ENCODE measurements at regions not wholly inside any gene's neighbourhood (a gene's known extent, or its start where the extent isn't known, plus 50 kb on each side); places are given as distances from the start of the nearest gene placed in this dataset.
"Not testable (repeated sequence)": the region's sequence is repeated elsewhere in the genome, so short reads cannot be mapped to it uniquely, and the experiment has no call there.

GRCh38 chr17:64729201-64729600 is 67.1 kb upstream of the SMURF2 start:
- H3K9me3 ChIP-seq, result no peaks in the 10 kb centered on the region
- TF ChIP-seq POLR2A (IDR thresholded peaks at IDR 0.05), result no peak
- no peak for TF ChIP-seq CTCF (IDR thresholded peaks at IDR 0.05)
- WGBS, 2 donors, result 91 to 94% methylated on average over 7 of the region's 7 CpGs
- no peaks in the 10 kb centered on the region for H3K27me3 ChIP-seq
- intact Hi-C loops (cut with DNase I; ENCODE audit: low total_unique reads), result no loop called here
- no peak overlapping the region for H3K27ac ChIP-seq
- no peak overlapping the region for H3K4me3 ChIP-seq
- no peak for DNase-seq
- no peaks in the 10 kb centered on the region for H3K36me3 ChIP-seq (ENCODE audit: low read depth, missing control alignments)
- peaks cover 12% of the 10 kb centered on the region for H3K4me1 ChIP-seq

GRCh38 chr17:64728041-64728695 is 66.1 kb upstream of the SMURF2 start:
- H3K4me3 ChIP-seq, result no peak overlapping the region
- DNase-seq, result peak; percentile 66
- H3K27ac ChIP-seq, result peak overlapping the region; percentile 3 to 27
- H3K9me3 ChIP-seq, result no peaks in the 10 kb centered on the region
- no peaks in the 10 kb centered on the region for H3K36me3 ChIP-seq (ENCODE audit: low read depth, missing control alignments)
- TF ChIP-seq POLR2A (IDR thresholded peaks at IDR 0.05), result no peak
- TF ChIP-seq CTCF (IDR thresholded peaks at IDR 0.05), result no peak
- no peaks in the 10 kb centered on the region for H3K27me3 ChIP-seq
- intact Hi-C loops (cut with DNase I; ENCODE audit: low total_unique reads), result no loop called here
- 53 to 66% methylated on average over 8 of the region's 8 CpGs for WGBS, 2 donors
- H3K4me1 ChIP-seq, result peaks cover 16% of the 10 kb centered on the region

- H3K36me3 ChIP-seq (ENCODE audit: low read depth, missing control alignments); H3K27me3 ChIP-seq; H3K4me3 ChIP-seq; H3K27ac ChIP-seq; intact Hi-C loops (cut with DNase I; ENCODE audit: low total_unique reads); H3K9me3 ChIP-seq; DNase-seq; H3K4me1 ChIP-seq: not testable (repeated sequence)
- 94% methylated on average over 5 of the region's 5 CpGs for WGBS, 2 donors
These were observed 63.9 kb upstream of the SMURF2 start for GRCh38 chr17:64726025-64726424.

GRCh38 chr17:64724246-64724645 is 62.1 kb upstream of the SMURF2 start:
- WGBS, 2 donors, result 47 to 56% methylated on average over 8 of the region's 8 CpGs
- H3K4me1 ChIP-seq, result peaks cover 12% of the 10 kb centered on the region
- H3K4me3 ChIP-seq; H3K27me3 ChIP-seq; intact Hi-C loops (cut with DNase I; ENCODE audit: low total_unique reads); H3K9me3 ChIP-seq; H3K36me3 ChIP-seq (ENCODE audit: low read depth, missing control alignments): not testable (repeated sequence)
- peak overlapping the region in 1 of 2 donors; percentile 37 for H3K27ac ChIP-seq
- peak; percentile 50 for DNase-seq

- H3K27me3 ChIP-seq, result no peaks in the 10 kb centered on the region
- H3K27ac ChIP-seq, result peak overlapping the region in 1 of 2 donors; percentile 37
- no peak for TF ChIP-seq POLR2A (IDR thresholded peaks at IDR 0.05)
- TF ChIP-seq CTCF (IDR thresholded peaks at IDR 0.05), result no peak
- WGBS, 2 donors, result 76 to 78% methylated on average over 2 of the region's 2 CpGs
- no peaks in the 10 kb centered on the region for H3K9me3 ChIP-seq
- intact Hi-C loops (cut with DNase I; ENCODE audit: low total_unique reads), result no loop called here
- H3K4me1 ChIP-seq, result peaks cover 12% of the 10 kb centered on the region
- no peaks in the 10 kb centered on the region for H3K36me3 ChIP-seq (ENCODE audit: low read depth, missing control alignments)
- no peak overlapping the region for H3K4me3 ChIP-seq
- DNase-seq, result no peak
These were observed 61.7 kb upstream of the SMURF2 start for GRCh38 chr17:64723781-64724180.

GRCh38 chr17:64721556-64721955 is 59.4 kb upstream of the SMURF2 start:
- H3K4me1 ChIP-seq; intact Hi-C loops (cut with DNase I; ENCODE audit: low total_unique reads); DNase-seq; H3K4me3 ChIP-seq; H3K27me3 ChIP-seq; H3K27ac ChIP-seq; H3K36me3 ChIP-seq (ENCODE audit: low read depth, missing control alignments); H3K9me3 ChIP-seq: not testable (repeated sequence)
- 90 to 91% methylated on average over 1 of the region's 1 CpG for WGBS, 2 donors

GRCh38 chr17:64720253-64720652 is 58.1 kb upstream of the SMURF2 start:
- DNase-seq; intact Hi-C loops (cut with DNase I; ENCODE audit: low total_unique reads); H3K27me3 ChIP-seq; H3K36me3 ChIP-seq (ENCODE audit: low read depth, missing control alignments); H3K9me3 ChIP-seq; H3K4me1 ChIP-seq; H3K4me3 ChIP-seq: not testable (repeated sequence)
- 44 to 50% methylated on average over 6 of the region's 6 CpGs for WGBS, 2 donors
- peak overlapping the region in 1 of 2 donors; percentile 16 for H3K27ac ChIP-seq

GRCh38 chr17:64719517-64719916 is 57.4 kb upstream of the SMURF2 start:
- H3K4me3 ChIP-seq; DNase-seq; H3K27ac ChIP-seq; H3K9me3 ChIP-seq; H3K36me3 ChIP-seq (ENCODE audit: low read depth, missing control alignments); H3K27me3 ChIP-seq; intact Hi-C loops (cut with DNase I; ENCODE audit: low total_unique reads); H3K4me1 ChIP-seq: not testable (repeated sequence)
- 87 to 90% methylated on average over 4 of the region's 4 CpGs for WGBS, 2 donors

GRCh38 chr17:64718816-64719215 is 56.7 kb upstream of the SMURF2 start:
- DNase-seq; H3K9me3 ChIP-seq; H3K4me1 ChIP-seq; H3K27ac ChIP-seq; H3K27me3 ChIP-seq; H3K36me3 ChIP-seq (ENCODE audit: low read depth, missing control alignments); intact Hi-C loops (cut with DNase I; ENCODE audit: low total_unique reads); H3K4me3 ChIP-seq: not testable (repeated sequence)
- 98% methylated on average over 6 of the region's 6 CpGs for WGBS, 2 donors

All from testis (tissue), 2 donors.